ENCODE measurements at regions not wholly inside any gene's neighbourhood (a gene's known extent, or its start where the extent isn't known, plus 50 kb on each side); places are given as distances from the start of the nearest gene placed in this dataset.

DNA sequence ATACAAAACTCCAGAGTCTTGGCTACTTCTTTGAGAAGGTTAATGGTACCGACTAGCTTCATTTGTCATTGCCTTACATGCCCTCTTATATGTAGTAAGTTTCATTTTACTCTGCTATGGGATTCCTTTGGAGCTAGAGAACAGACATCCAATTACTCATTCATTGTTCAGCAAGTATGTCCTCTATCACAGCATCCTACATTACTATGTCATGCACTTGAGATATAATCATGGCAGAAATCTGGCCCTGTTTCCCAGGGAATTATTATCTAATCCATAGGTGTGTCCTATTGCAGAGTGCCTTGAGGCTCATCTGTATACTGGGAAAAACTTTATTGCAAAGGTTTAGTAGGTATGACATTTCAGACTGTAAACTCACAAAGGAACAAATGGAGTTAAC is 333.1 kb upstream of the NECTIN3 start:
- intact Hi-C loops (cut with micrococcal nuclease; ENCODE audit: unreplicated experiment), result loop anchor here (5.0 kb wide), 1 partner anchor 799 kb away; no protein-coding TSS in a partner anchor

More for the DNA sequence above, 333.1 kb upstream of the NECTIN3 start:
- H3K4me2 ChIP-seq (ENCODE audit: control insufficient read depth, insufficient read depth), result no peak overlapping the region
- no peaks in the 10 kb centered on the region for H3K27me3 ChIP-seq (replicated peaks in 1 of 2; ENCODE audit: control insufficient read depth in 2 of 2, insufficient read depth in 2 of 2, low read length in 1 of 2)
- H3K9me3 ChIP-seq (replicated peaks; ENCODE audit: control insufficient read depth, insufficient read depth, low read length), result no peaks in the 10 kb centered on the region
- no peak for TF ChIP-seq MYC (IDR thresholded peaks at IDR 0.05; ENCODE audit: insufficient read depth, insufficient read length, insufficient replicate concordance, low read length, severe bottlenecking)
- TF ChIP-seq, protein P1, sequence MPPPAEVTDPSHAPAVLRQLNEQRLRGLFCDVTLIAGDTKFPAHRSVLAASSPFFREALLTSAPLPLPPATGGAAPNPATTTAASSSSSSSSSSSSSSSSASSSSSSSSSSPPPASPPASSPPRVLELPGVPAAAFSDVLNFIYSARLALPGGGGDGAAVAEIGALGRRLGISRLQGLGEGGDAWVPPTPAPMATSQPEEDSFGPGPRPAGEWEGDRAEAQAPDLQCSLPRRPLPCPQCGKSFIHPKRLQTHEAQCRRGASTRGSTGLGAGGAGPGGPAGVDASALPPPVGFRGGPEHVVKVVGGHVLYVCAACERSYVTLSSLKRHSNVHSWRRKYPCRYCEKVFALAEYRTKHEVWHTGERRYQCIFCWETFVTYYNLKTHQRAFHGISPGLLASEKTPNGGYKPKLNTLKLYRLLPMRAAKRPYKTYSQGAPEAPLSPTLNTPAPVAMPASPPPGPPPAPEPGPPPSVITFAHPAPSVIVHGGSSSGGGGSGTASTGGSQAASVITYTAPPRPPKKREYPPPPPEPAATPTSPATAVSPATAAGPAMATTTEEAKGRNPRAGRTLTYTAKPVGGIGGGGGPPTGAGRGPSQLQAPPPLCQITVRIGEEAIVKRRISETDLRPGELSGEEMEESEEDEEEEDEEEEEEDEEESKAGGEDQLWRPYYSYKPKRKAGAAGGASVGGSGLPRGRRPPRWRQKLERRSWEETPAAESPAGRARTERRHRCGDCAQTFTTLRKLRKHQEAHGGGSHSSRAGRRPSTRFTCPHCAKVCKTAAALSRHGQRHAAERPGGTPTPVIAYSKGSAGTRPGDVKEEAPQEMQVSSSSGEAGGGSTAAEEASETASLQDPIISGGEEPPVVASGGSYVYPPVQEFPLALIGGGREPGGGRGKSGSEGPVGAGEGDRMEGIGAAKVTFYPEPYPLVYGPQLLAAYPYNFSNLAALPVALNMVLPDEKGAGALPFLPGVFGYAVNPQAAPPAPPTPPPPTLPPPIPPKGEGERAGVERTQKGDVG (CRISPR knock-in tag; IDR thresholded peaks at IDR 0.05), result no peak
- no peak for TF ChIP-seq CREM (IDR thresholded peaks at IDR 0.05; ENCODE audit: low read depth)
- TF ChIP-seq ZNF592 (IDR thresholded peaks at IDR 0.05), result no peak
- TF ChIP-seq SMC3 (IDR thresholded peaks at IDR 0.05; ENCODE audit: borderline replicate concordance, low read length), result no peak
- RAD21 ChIA-PET (ENCODE audit: unreplicated experiment), result interaction anchor here (0.8 kb wide), 1 partner anchor 882 kb away, joined by 4 read pairs; no protein-coding TSS in a partner anchor
- no peaks in the 10 kb centered on the region for H3K36me3 ChIP-seq (ENCODE audit: control insufficient read depth in 2 of 2, insufficient read depth in 2 of 2, low read length in 1 of 2)
- no peaks in the 10 kb centered on the region for H3K79me2 ChIP-seq (ENCODE audit: control insufficient read depth, insufficient read depth, low read length)
- in situ Hi-C loops (cut with MboI), result no loop called here
- no TSS peak for BruUV-seq (replicated peaks)
- POLR2A ChIA-PET, result no interaction called here
- no peak for FAIRE-seq
- no peak overlapping the region for H3K4me3 ChIP-seq
- SMC1A ChIA-PET (ENCODE audit: uncharacterized antibody, unreplicated experiment), result interaction anchor here (0.5 kb wide), 1 partner anchor 45 kb away, joined by 4 read pairs; no protein-coding TSS in a partner anchor
- no peak overlapping the region for H2AFZ ChIP-seq (ENCODE audit: control insufficient read depth, low read depth, low read length)
- H3K9ac ChIP-seq (ENCODE audit: control insufficient read depth, insufficient read depth, low read length), result no peak overlapping the region
- no peak overlapping the region for H3K27ac ChIP-seq (ENCODE audit: control insufficient read depth, insufficient read depth)
- ATAC-seq, result no peak
- CTCF ChIA-PET, result no interaction called here
- no peaks in the 10 kb centered on the region for H4K20me1 ChIP-seq (ENCODE audit: control insufficient read depth, insufficient read depth)
- H3K4me1 ChIP-seq (ENCODE audit: control insufficient read depth, insufficient read depth, low read length), result no peaks in the 10 kb centered on the region
- no peak for DNase-seq (ENCODE audit: low read depth, low spot score)
- 85% methylated on average over 1 of the region's 1 CpG for WGBS (ENCODE audit: insufficient coverage, insufficient replicate concordance, low lambda C conversion rate, missing lambda C conversion rate)

Measured in GM12878 (cell line).